SK-N-SH (cell line): ENCODE measurements at regions not wholly inside any gene's neighbourhood (a gene's known extent, or its start where the extent isn't known, plus 50 kb on each side); places are given as distances from the start of the nearest gene placed in this dataset.

ENCODE experiments used
- CTCF ChIA-PET: fragments of 300-600, 350-600 bp; formaldehyde crosslinking; extraction: SDS; loops from one replicate; lab custom pipeline; 2021; lab: Yijun Ruan, JAX
- POLR2A ChIA-PET: fragments of 350-600 bp; sonication (Branson Sonifier 250); formaldehyde crosslinking; extraction: SDS; loops from one replicate; lab custom pipeline; 2020; ENCODE audit warnings: antibody characterized with exemption, inconsistent platforms; lab: Yijun Ruan, JAX
- DNase-seq: peaks from one replicate; pipeline ENCODE4 v3.0.0; 2012
- H2AFZ ChIP-seq: fragments of 200-600 bp; sonication (generic); 2 replicates; pipeline ENCODE4 v1.8.1; 2016; ENCODE audit warnings: antibody characterized with exemption, mild to moderate bottlenecking, low read depth
- H3F3A ChIP-seq: fragments of 200-600 bp; sonication (generic); replicated peaks from 2 replicates; pipeline ENCODE3; 2016; ENCODE audit warnings: antibody characterized with exemption, mild to moderate bottlenecking; ENCODE audit not compliant: insufficient read depth
- H3K27ac ChIP-seq, 2 experiments: fragments of 200-500 bp in 1 of 2; fragments of 200-600 bp in 1 of 2; sonication (Bioruptor generic) in 1 of 2; sonication (generic), shearing (Covaris generic) in 1 of 2; 2 replicates each; pipeline versions ENCODE4 v1.5.1 to v1.6.1; 2014 to 2016; ENCODE audit warnings: low read depth in 2 of 2, inconsistent platforms in 1 of 2, low read length in 1 of 2, mild to moderate bottlenecking in 1 of 2, mixed read lengths in 1 of 2
- H3K27me3 ChIP-seq: fragments of 200-600 bp; sonication (generic), shearing (Covaris generic); 2 replicates; pipeline ENCODE4 v1.6.1; 2016; ENCODE audit warnings: mixed run types; ENCODE audit not compliant: insufficient read depth
- H3K36me3 ChIP-seq, 2 experiments: fragments of 200-500 bp in 1 of 2; fragments of 200-600 bp in 1 of 2; sonication (Bioruptor generic) in 1 of 2; sonication (generic) in 1 of 2; replicated peaks in 1 of 2; 2 replicates each; pipeline versions ENCODE3 to v1.5.1; 2014 to 2016; ENCODE audit warnings: low read length in 1 of 2, mild to moderate bottlenecking in 1 of 2; ENCODE audit not compliant: insufficient read depth in 2 of 2, control insufficient read depth in 1 of 2
- H3K4me1 ChIP-seq, 2 experiments: fragments of 200-500 bp in 1 of 2; fragments of 200-600 bp in 1 of 2; sonication (Bioruptor generic) in 1 of 2; sonication (generic), shearing (Covaris generic) in 1 of 2; 2 replicates each; pipeline versions ENCODE4 v1.5.1 to v1.6.1; 2014 to 2016; ENCODE audit warnings: low read depth in 1 of 2, low read length in 1 of 2, mixed run types in 1 of 2; ENCODE audit not compliant: insufficient read depth in 2 of 2, control insufficient read depth in 1 of 2
- H3K4me2 ChIP-seq: fragments of 200-600 bp; sonication (generic), shearing (Covaris generic); 2 replicates; pipeline ENCODE4 v1.6.1; 2017; ENCODE audit warnings: mixed run types
- H3K4me3 ChIP-seq, 2 experiments: fragments of 200-500 bp in 1 of 2; fragments of 200-600 bp in 1 of 2; sonication (Bioruptor generic) in 1 of 2; sonication (generic), shearing (Covaris generic) in 1 of 2; 2 replicates each; pipeline versions ENCODE4 v1.5.1 to v1.8.1; 2014 to 2016; ENCODE audit warnings: low read depth in 2 of 2, inconsistent platforms in 1 of 2, low read length in 1 of 2, mild to moderate bottlenecking in 1 of 2, mixed read lengths in 1 of 2, moderate library complexity in 1 of 2
- H3K79me2 ChIP-seq: fragments of 200-600 bp; sonication (generic); 2 replicates; pipeline ENCODE4 v1.8.1; 2017; ENCODE audit warnings: mild to moderate bottlenecking; ENCODE audit not compliant: insufficient read depth
- H3K9ac ChIP-seq: fragments of 200-600 bp; sonication (generic); 2 replicates; pipeline ENCODE4 v1.6.1; 2017; ENCODE audit warnings: mixed run types
- H3K9me2 ChIP-seq: fragments of 200-600 bp; sonication (generic); 2 replicates; pipeline ENCODE4 v1.6.1; 2017; ENCODE audit warnings: mixed run types
- H3K9me3 ChIP-seq: fragments of 200-600 bp; sonication (generic); 2 replicates; pipeline ENCODE4 v1.6.1; 2017; ENCODE audit warnings: mixed run types, mild to moderate bottlenecking, moderate library complexity
- H4K20me1 ChIP-seq: fragments of 200-600 bp; sonication (generic); 2 replicates; pipeline ENCODE4 v1.6.1; 2017; ENCODE audit warnings: mild to moderate bottlenecking, mixed run types; ENCODE audit not compliant: insufficient read depth
- ELF1 ChIP-seq: IDR thresholded peaks from 2 replicates; pipeline ENCODE4 v1.4.0; 2012
- FOSL2 ChIP-seq: IDR thresholded peaks from 2 replicates; pipeline ENCODE4 v1.4.0; 2012; ENCODE audit warnings: low read depth, mild to moderate bottlenecking, moderate library complexity, borderline replicate concordance
- GATA2 ChIP-seq: sonication (generic); formaldehyde crosslinking; IDR thresholded peaks from 2 replicates; pipeline ENCODE4 v1.5.0; 2020; ENCODE audit warnings: mild to moderate bottlenecking, missing genetic modification reagents
- JUND ChIP-seq: IDR thresholded peaks from 2 replicates; pipeline ENCODE4 v1.4.0; 2012
- MAX ChIP-seq: IDR thresholded peaks from 2 replicates; pipeline ENCODE4 v1.4.0; 2012; ENCODE audit warnings: low read depth
- NFIC ChIP-seq: IDR thresholded peaks from 2 replicates; pipeline ENCODE4 v1.4.0; 2012; ENCODE audit warnings: borderline replicate concordance
- POLR2AphosphoS5 ChIP-seq: IDR thresholded peaks from 2 replicates; pipeline ENCODE4 v1.6.1; 2012; ENCODE audit warnings: low read depth, low read length
- RXRA ChIP-seq: IDR thresholded peaks from 2 replicates; pipeline ENCODE4 v1.4.0; 2012; ENCODE audit warnings: low read depth, mild to moderate bottlenecking, borderline replicate concordance
- SIN3A ChIP-seq: IDR thresholded peaks from 2 replicates; pipeline ENCODE4 v1.6.1; 2012; ENCODE audit warnings: low read depth, mild to moderate bottlenecking, low read length, moderate library complexity, borderline replicate concordance
- TCF12 ChIP-seq: IDR thresholded peaks from 2 replicates; pipeline ENCODE4 v1.4.0; 2012
- WGBS: methylation state at CpG from one replicate; pipeline ENCODE4 v1.1.6; 2017; ENCODE audit warnings: low lambda C conversion rate; 5-methylcytosine and 5-hydroxymethylcytosine counted together
- TF ChIP-seq, protein P1 (sequence below): IDR thresholded peaks from 2 replicates; pipeline ENCODE4 v1.6.1; 2012; ENCODE audit warnings: mild to moderate bottlenecking, low read depth, low read length, moderate library complexity

GRCh38 chr5:169435506-169436229 is 134.7 kb upstream of the SLIT3 start:
- 88% methylated on average over 7 of the region's 7 CpGs for WGBS
- Histone ChIP-seq H3K79me2 (no peaks in the 10 kb centered on the region), H4K20me1 (no peaks in the 10 kb centered on the region), H2AFZ (no peak overlapping the region), H3F3A (no peaks in the 10 kb centered on the region), H3K4me3 (no peak overlapping the region), H3K9me2 (no peaks in the 10 kb centered on the region), H3K4me2 (no peak overlapping the region), H3K9ac (no peak overlapping the region), H3K36me3 (no peaks in the 10 kb centered on the region), H3K27ac (no peak overlapping the region), H3K4me1 (no peaks in the 10 kb centered on the region; a peak in 2 of 4 replicates), H3K9me3 (no peaks in the 10 kb centered on the region), H3K27me3 (no peaks in the 10 kb centered on the region)
- TF ChIP-seq POLR2AphosphoS5 (no peak), SIN3A (no peak), ELF1 (no peak)
- no peak for DNase-seq
- ChIA-PET POLR2A (no interaction called here), CTCF (interaction anchor here (0.9 kb wide), 1 partner anchor 18 kb away, joined by 3 read pairs; no protein-coding TSS in a partner anchor)

GRCh38 chr5:169433221-169433651 is 132.3 kb upstream of the SLIT3 start:
- H3K27ac ChIP-seq: no peak overlapping the region
- H3K9me3 ChIP-seq: no peaks in the 10 kb centered on the region
- ChIA-PET CTCF (interaction anchor here (1.3 kb wide), 1 partner anchor 25 kb away, joined by 4 read pairs; no protein-coding TSS in a partner anchor), POLR2A (no interaction called here)
- no peaks in the 10 kb centered on the region for H4K20me1 ChIP-seq
- H3K4me1 ChIP-seq: no peaks in the 10 kb centered on the region; a peak in 2 of 4 replicates
- H3K9ac ChIP-seq: no peak overlapping the region
- H3K4me2 ChIP-seq: no peak overlapping the region
- no peak overlapping the region for H3K4me3 ChIP-seq
- no peaks in the 10 kb centered on the region for H3K27me3 ChIP-seq
- H3K79me2 ChIP-seq: no peaks in the 10 kb centered on the region
- H2AFZ ChIP-seq: no peak overlapping the region
- DNase-seq: no peak
- TF ChIP-seq GATA2 (CRISPR knock-in tag): no peak
- TF ChIP-seq TCF12: no peak
- TF ChIP-seq JUND: no peak
- no peak for TF ChIP-seq ELF1
- TF ChIP-seq, protein P1, sequence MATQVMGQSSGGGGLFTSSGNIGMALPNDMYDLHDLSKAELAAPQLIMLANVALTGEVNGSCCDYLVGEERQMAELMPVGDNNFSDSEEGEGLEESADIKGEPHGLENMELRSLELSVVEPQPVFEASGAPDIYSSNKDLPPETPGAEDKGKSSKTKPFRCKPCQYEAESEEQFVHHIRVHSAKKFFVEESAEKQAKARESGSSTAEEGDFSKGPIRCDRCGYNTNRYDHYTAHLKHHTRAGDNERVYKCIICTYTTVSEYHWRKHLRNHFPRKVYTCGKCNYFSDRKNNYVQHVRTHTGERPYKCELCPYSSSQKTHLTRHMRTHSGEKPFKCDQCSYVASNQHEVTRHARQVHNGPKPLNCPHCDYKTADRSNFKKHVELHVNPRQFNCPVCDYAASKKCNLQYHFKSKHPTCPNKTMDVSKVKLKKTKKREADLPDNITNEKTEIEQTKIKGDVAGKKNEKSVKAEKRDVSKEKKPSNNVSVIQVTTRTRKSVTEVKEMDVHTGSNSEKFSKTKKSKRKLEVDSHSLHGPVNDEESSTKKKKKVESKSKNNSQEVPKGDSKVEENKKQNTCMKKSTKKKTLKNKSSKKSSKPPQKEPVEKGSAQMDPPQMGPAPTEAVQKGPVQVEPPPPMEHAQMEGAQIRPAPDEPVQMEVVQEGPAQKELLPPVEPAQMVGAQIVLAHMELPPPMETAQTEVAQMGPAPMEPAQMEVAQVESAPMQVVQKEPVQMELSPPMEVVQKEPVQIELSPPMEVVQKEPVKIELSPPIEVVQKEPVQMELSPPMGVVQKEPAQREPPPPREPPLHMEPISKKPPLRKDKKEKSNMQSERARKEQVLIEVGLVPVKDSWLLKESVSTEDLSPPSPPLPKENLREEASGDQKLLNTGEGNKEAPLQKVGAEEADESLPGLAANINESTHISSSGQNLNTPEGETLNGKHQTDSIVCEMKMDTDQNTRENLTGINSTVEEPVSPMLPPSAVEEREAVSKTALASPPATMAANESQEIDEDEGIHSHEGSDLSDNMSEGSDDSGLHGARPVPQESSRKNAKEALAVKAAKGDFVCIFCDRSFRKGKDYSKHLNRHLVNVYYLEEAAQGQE: no peak
- 83% methylated on average over 2 of the region's 5 CpGs for WGBS
- H3K36me3 ChIP-seq: no peaks in the 10 kb centered on the region
- H3K9me2 ChIP-seq: no peaks in the 10 kb centered on the region
- H3F3A ChIP-seq: no peaks in the 10 kb centered on the region

GRCh38 chr5:169431386-169431785 is 130.4 kb upstream of the SLIT3 start:
- 0 out of 2 replicates have a peak, but pooled peaks have one; percentile 23 for TF ChIP-seq NFIC
- peak; percentile 58; the same call in 1 of the 2 replicates for TF ChIP-seq FOSL2
- TF ChIP-seq MAX: no peak
- TF ChIP-seq ELF1: no peak
- TF ChIP-seq RXRA: 0 out of 2 replicates have a peak, but pooled peaks have one; percentile 14
- TF ChIP-seq JUND: peak; percentile 40
- Histone ChIP-seq H3K27me3 (no peaks in the 10 kb centered on the region), H3K79me2 (no peaks in the 10 kb centered on the region), H3K9ac (no peak overlapping the region), H3K4me1 (no peaks in the 10 kb centered on the region; a peak in 2 of 4 replicates), H3K9me2 (no peaks in the 10 kb centered on the region), H2AFZ (no peak overlapping the region), H3F3A (no peaks in the 10 kb centered on the region), H3K4me3 (no peak overlapping the region), H3K27ac (no peak overlapping the region), H4K20me1 (no peaks in the 10 kb centered on the region), H3K9me3 (no peaks in the 10 kb centered on the region), H3K4me2 (no peak overlapping the region), H3K36me3 (no peaks in the 10 kb centered on the region)
- POLR2A ChIA-PET: no interaction called here
- no peak for DNase-seq
- 46% methylated on average over 3 of the region's 3 CpGs for WGBS
- CTCF ChIA-PET: no interaction called here
